AG04449 (cell line): ENCODE measurements at regions not wholly inside any gene's neighbourhood (a gene's known extent, or its start where the extent isn't known, plus 50 kb on each side); places are given as distances from the start of the nearest gene placed in this dataset.

ENCODE experiments used
- CTCF ChIA-PET: fragments of 350-600 bp; formaldehyde crosslinking; extraction: SDS; loops from one replicate; lab custom pipeline; 2021; ENCODE audit warnings: antibody characterized with exemption; lab: Yijun Ruan, JAX
- POLR2A ChIA-PET: fragments of 400-600, 350-600 bp; formaldehyde crosslinking; extraction: SDS; loops from one replicate; lab custom pipeline; 2020; ENCODE audit warnings: antibody characterized with exemption, inconsistent platforms; lab: Yijun Ruan, JAX
- DNase-seq: peaks from one replicate; pipeline ENCODE4 v3.0.0-alpha.2; 2010; ENCODE audit warnings: low read depth, low spot score
- H3K4me3 ChIP-seq: 2 replicates; pipeline ENCODE4 v1.5.1; 2011; ENCODE audit warnings: low read depth, mild to moderate bottlenecking, control low read depth, low read length
- CTCF ChIP-seq: IDR thresholded peaks from one replicate; pipeline ENCODE4 v1.5.1; 2011; ENCODE audit warnings: mild to moderate bottlenecking, moderate library complexity, low read length, control low read depth, inconsistent platforms; ENCODE audit not compliant: insufficient read depth; ENCODE audit errors: missing control alignments

DNA sequence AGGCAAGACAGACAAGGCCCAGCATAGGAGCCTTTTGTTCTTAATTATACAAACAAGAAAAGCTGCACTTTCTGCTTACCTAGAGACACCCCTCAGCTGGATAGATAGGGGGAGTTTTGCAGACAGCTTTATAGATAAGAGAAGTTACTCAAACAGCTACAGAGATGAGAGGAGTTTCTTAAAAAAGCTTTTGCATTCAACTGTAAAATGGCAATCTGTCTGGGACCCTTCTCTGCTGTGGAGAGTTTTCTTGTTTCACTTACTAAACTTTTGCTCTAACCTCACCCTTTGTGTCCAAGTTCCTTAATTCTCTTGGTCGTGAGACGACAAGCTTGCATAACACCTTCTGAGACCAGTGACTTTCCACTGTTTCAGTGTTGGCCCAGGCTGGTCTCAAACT lies 103.8 kb upstream of the CHORDC1 start:
- no peak for DNase-seq
- CTCF ChIA-PET, result no interaction called here
- no peak for TF ChIP-seq CTCF
- POLR2A ChIA-PET, result no interaction called here
- H3K4me3 ChIP-seq, result no peak overlapping the region

GRCh38 chr11:90323289-90323688 lies 100.4 kb upstream of the CHORDC1 start:
- TF ChIP-seq CTCF, result no peak
- no peak overlapping the region for H3K4me3 ChIP-seq
- CTCF ChIA-PET, result no interaction called here
- DNase-seq, result no peak
- POLR2A ChIA-PET, result no interaction called here

DNA sequence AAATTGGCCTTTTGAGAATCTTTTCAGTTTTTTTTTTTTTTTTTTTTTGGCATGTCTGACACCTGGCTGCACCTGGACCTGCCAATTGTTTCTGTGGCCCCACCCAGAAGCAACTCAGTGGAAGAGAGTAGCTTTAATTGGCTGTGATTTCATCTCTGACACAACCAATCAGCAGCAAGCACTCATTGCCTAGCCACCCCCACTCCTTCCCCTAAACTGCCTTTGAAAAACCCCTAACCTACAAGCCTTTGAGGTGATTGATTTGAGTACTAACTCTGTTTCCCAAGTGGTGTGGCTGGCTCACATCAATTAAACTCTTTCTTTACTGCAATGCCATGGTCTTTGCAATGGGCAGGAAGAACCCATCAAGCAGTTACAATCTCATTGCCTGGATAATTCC lies 98.2 kb upstream of the CHORDC1 start:
- no peak for TF ChIP-seq CTCF
- DNase-seq, result no peak
- CTCF ChIA-PET, result no interaction called here
- POLR2A ChIA-PET, result no interaction called here
- H3K4me3 ChIP-seq, result no peak overlapping the region

GRCh38 chr11:90318651-90319050 lies 95.8 kb upstream of the CHORDC1 start:
- no peak overlapping the region for H3K4me3 ChIP-seq
- POLR2A ChIA-PET, result no interaction called here
- CTCF ChIA-PET, result no interaction called here
- no peak for DNase-seq
- TF ChIP-seq CTCF, result no peak

- no peak for TF ChIP-seq CTCF
- no peak overlapping the region for H3K4me3 ChIP-seq
- no peak for DNase-seq
- POLR2A ChIA-PET, result no interaction called here
- CTCF ChIA-PET, result no interaction called here
Measured at GRCh38 chr11:90310210-90310609, 87.4 kb upstream of the CHORDC1 start.

DNA sequence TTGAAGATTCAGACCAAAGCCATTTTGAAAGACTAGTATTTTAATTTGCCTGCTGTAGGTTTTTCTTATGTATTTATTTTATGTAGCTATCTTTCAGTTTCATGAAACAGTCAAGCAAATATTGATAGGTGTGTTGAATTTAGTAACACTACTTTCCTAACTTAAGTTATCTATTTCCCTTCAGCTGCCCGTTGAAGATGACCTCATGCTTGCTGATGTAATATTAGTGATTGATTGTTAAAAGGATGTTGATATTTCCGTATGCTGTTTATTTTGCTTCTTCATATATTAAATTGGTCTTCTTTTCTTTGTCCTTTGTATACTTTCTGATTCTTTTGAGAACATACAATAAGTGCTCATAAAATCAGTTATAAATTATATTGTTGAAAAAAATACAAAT lies 86.8 kb upstream of the CHORDC1 start:
- no peak overlapping the region for H3K4me3 ChIP-seq
- TF ChIP-seq CTCF, result no peak
- no peak for DNase-seq
- ChIA-PET POLR2A (no interaction called here), CTCF (no interaction called here)
